ENCODE measurements at regions not wholly inside any gene's neighbourhood (a gene's known extent, or its start where the extent isn't known, plus 50 kb on each side); places are given as distances from the start of the nearest gene placed in this dataset.
A peak's percentile ranks its signal among the peaks of the same experiment; 100 is the strongest.

- DNase-seq (ENCODE audit: low read depth in 1 of 2, low spot score in 1 of 2), result no peak
These were observed 87.6 kb upstream of the TAF1B start for GRCh38 chr2:9755638-9756037.

- no peak for DNase-seq (ENCODE audit: low read depth in 1 of 2, low spot score in 1 of 2)
These were observed 86.5 kb upstream of the TAF1B start for GRCh38 chr2:9756692-9757250.

- DNase-seq (ENCODE audit: low read depth in 1 of 2, low spot score in 1 of 2), result no peak
These were observed 85.6 kb upstream of the TAF1B start for GRCh38 chr2:9757501-9758264.

- DNase-seq (ENCODE audit: low read depth in 1 of 2, low spot score in 1 of 2), result no peak
These were observed 84.5 kb upstream of the TAF1B start for GRCh38 chr2:9758741-9759140.

- no peak for DNase-seq (ENCODE audit: low read depth in 1 of 2, low spot score in 1 of 2)
These were observed 83.0 kb upstream of the TAF1B start for GRCh38 chr2:9760069-9760901.

- no peak for DNase-seq (ENCODE audit: low read depth in 1 of 2, low spot score in 1 of 2)
These were observed 82.4 kb upstream of the TAF1B start for GRCh38 chr2:9760902-9761228.

GRCh38 chr2:9761577-9761976 is 81.7 kb upstream of the TAF1B start:
- no peak for DNase-seq (ENCODE audit: low read depth in 1 of 2, low spot score in 1 of 2)

GRCh38 chr2:9762164-9762563 is 81.1 kb upstream of the TAF1B start:
- no peak for DNase-seq (ENCODE audit: low read depth in 1 of 2, low spot score in 1 of 2)

GRCh38 chr2:9762941-9763340 is 80.3 kb upstream of the TAF1B start:
- no peak for DNase-seq (ENCODE audit: low read depth in 1 of 2, low spot score in 1 of 2)

GRCh38 chr2:9763356-9764152 is 79.7 kb upstream of the TAF1B start:
- DNase-seq (ENCODE audit: low read depth in 1 of 2, low spot score in 1 of 2), result no peak

- no peak for DNase-seq (ENCODE audit: low read depth in 1 of 2, low spot score in 1 of 2)
These were observed 79.0 kb upstream of the TAF1B start for GRCh38 chr2:9764153-9764778.

- no peak for DNase-seq (ENCODE audit: low read depth in 1 of 2, low spot score in 1 of 2)
These were observed 77.4 kb upstream of the TAF1B start for GRCh38 chr2:9765611-9766531.

GRCh38 chr2:9767656-9768281 is 75.5 kb upstream of the TAF1B start:
- DNase-seq (ENCODE audit: low read depth in 1 of 2, low spot score in 1 of 2), result no peak

GRCh38 chr2:9768388-9768787 is 74.9 kb upstream of the TAF1B start:
- DNase-seq (ENCODE audit: low read depth in 1 of 2, low spot score in 1 of 2), result no peak

- no peak for DNase-seq (ENCODE audit: low read depth in 1 of 2, low spot score in 1 of 2)
These were observed 73.9 kb upstream of the TAF1B start for GRCh38 chr2:9769171-9770005.

GRCh38 chr2:9770006-9770307 is 73.3 kb upstream of the TAF1B start:
- DNase-seq (ENCODE audit: low read depth in 1 of 2, low spot score in 1 of 2), result no peak

GRCh38 chr2:9770308-9771100 is 72.8 kb upstream of the TAF1B start:
- DNase-seq (ENCODE audit: low read depth in 1 of 2, low spot score in 1 of 2), result peak in 1 of 2 donors; percentile 25

GRCh38 chr2:9771101-9771449 is 72.2 kb upstream of the TAF1B start:
- DNase-seq (ENCODE audit: low read depth in 1 of 2, low spot score in 1 of 2), result no peak
